Stimulated activated naive CD8-positive, alpha-beta T cell treated with anti-CD3 and anti-CD28 coated beads, Interleukin-15, Interleukin-2, amounts not matched to agents 100 U/mL and 50 U/mL, for 24 hours (primary cell): ENCODE measurements at regions not wholly inside any gene's neighbourhood (a gene's known extent, or its start where the extent isn't known, plus 50 kb on each side); places are given as distances from the start of the nearest gene placed in this dataset.
"Not testable (repeated sequence)": the region's sequence is repeated elsewhere in the genome, so short reads cannot be mapped to it uniquely, and the experiment has no call there.

ENCODE experiments used
- ATAC-seq: fragments of 150-1000 bp; cut with Tn5 transposase; one replicate; pipeline ENCODE4 v1.10.0; 2021
- DNase-seq: peaks from one replicate; pipeline ENCODE4 v3.0.0; 2021

GRCh38 chr7:32816409-32816948 lies 75.1 kb downstream of the KBTBD2 start:
- DNase-seq, ATAC-seq: not testable (repeated sequence)

GRCh38 chr7:32814779-32815178 lies 76.8 kb downstream of the KBTBD2 start:
- ATAC-seq, DNase-seq: not testable (repeated sequence)

DNA sequence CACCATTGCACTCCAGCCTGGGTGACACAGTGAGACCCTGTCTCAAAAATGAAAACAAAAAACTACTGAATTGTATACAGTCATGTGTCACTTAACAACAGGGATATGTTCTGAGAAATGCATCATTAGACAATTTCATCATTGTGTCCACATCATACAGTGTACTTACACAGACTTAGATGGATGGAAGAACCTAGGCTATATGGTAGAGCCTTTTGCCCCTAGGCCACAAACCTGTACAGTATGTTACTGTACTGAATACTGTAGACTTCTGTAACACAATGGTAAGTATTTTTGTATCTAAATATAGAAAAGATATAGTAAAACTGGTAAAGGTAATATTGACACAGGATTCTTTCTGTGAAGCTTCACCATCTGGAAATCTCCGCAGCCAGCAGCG lies 81.7 kb downstream of the KBTBD2 start:
- ATAC-seq (no peak), DNase-seq (no peak)

DNA sequence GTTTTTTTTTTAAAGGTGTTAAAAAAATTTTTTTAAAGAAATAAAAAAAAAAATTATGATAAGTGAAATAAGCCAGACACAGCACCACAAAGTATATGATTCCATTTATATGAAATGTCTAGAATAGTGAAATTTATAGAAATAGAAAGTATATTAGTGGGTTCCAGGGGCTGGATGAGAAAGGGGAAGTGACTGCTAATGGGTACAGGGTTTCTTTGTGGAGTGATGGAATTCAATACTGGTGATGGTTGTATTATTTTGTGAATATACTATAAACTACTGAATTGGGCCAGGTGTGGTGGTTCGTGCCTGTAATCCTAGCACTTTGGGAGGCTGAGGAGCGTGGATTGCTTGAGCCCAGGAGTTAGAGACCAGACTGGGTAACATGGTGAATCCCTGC lies 82.2 kb downstream of the KBTBD2 start:
- ATAC-seq, result no peak
- DNase-seq, result no peak

DNA sequence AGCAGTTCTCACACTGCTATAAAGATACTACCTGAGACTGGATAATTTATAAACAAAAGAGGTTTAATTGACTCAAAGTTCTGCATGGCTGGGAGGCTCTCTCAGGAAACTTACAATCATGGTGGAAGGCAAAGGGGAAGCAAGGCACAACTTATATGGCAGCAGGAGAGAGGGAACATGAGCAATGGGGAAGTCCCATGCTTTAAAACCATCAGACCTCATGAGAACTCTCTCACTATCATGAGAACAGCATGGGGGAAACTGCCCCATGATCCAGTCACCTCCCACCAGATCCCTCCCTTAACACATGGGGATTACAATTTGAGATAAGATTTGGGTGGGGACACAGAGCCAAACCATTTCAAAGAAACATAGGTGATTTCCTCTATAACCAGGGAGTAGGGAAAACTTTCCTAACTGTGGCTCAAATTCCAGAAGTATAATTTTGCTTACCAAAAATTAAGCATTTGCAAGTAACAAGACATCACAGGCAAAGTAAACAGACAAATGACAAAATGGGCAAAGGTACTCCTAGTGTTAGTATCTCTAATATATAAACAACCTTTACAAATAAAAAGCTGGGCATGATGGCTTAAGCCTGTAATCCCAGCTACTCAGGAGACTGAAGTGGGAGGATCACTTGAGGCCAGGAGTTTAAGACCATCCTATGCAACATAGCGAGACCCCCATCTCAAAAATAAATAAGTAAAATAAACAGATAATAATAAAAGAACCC lies 88.0 kb downstream of the KBTBD2 start:
- DNase-seq (no peak), ATAC-seq (no peak)

DNA sequence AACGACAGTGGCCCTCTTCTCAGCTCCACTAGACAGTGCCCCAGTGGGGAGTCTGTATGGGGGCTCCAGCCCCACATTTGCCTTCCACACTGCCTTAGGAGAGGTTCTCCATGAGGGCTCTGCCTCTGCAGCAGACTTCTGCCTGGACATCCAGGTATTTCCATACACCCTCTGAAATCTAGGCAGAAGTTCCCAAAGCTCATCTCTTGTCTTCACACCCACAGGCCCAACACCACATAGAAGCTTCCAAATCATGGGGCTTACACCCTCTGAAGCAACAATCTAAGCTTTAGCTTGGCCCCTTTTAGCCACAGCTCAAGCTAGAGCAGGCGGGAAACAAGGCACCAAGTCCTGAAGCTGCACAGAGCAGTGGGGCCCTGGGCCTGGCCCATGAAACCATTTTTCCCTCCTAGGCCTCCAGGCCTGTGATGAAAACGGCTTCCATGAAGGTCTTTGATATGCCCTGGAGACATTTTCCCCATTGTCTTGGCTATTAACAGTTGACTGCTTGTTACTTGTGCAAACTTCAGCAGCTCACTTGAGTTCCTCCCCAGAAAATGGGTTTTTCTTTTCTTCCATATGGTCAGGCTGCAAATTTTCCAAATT lies 89.2 kb downstream of the KBTBD2 start:
- no peak for ATAC-seq
- DNase-seq, result no peak

DNA sequence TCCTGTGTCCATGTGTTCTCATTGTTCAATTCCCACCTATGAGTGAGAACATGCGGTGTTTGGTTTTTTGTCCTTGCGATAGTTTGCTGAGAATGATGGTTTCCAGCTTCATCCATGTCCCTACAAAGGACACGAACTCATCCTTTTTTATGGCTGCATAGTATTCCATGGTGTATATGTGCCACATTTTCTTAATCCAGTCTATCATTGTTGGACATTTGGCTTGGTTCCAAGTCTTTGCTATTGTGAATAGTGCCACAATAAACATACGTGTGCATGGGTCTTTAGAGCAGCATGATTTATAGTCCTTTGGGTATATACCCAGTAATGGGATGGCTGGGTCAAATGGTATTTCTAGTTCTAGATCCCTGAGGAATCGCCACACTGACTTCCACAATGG lies 98.5 kb downstream of the KBTBD2 start:
- not testable (repeated sequence) for DNase-seq, ATAC-seq

- not testable (repeated sequence) for DNase-seq, ATAC-seq
Measured at GRCh38 chr7:32790766-32791430, 100.7 kb downstream of the KBTBD2 start.

DNA sequence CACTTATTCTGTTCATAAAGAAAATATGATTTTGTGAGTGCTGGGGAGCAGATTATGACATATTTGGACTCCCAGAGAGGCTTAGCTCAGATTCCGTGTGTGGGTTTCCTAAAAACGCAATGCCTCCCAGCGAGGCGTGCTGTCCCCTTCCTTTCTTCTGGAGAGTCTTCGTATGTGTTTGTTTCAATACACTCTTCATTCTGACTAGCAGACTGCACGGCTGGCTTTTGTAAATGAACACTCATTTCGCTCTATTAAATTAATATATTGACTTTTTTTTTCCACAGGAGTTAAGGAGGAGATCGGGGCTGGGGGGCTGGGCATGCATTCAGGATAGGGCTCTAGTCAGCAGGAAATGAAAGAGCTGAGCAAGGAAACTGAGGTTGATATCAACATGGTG lies 102.3 kb downstream of the KBTBD2 start:
- not testable (repeated sequence) for DNase-seq, ATAC-seq

DNA sequence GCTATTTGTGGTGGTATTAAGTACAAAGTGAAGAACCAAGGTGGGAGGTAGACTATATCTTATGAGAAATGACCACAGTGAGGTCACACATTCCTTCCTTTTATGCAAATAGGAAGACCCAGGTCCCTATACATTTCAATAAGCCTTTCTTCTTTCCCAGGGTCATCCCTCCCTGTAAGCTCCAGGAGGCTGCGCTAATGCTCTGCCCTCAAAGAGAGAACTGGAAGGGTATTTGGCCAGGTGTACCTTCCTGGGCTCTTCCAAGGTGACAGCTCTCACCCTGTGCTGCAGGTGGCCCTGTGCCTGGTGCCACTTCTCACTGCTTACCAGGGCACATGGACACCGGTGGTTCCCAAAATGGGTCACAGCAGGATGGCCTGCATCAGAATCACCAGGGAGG lies 103.4 kb downstream of the KBTBD2 start:
- not testable (repeated sequence) for DNase-seq, ATAC-seq

GRCh38 chr7:32785365-32785944 lies 106.1 kb downstream of the KBTBD2 start:
- not testable (repeated sequence) for DNase-seq, ATAC-seq

DNA sequence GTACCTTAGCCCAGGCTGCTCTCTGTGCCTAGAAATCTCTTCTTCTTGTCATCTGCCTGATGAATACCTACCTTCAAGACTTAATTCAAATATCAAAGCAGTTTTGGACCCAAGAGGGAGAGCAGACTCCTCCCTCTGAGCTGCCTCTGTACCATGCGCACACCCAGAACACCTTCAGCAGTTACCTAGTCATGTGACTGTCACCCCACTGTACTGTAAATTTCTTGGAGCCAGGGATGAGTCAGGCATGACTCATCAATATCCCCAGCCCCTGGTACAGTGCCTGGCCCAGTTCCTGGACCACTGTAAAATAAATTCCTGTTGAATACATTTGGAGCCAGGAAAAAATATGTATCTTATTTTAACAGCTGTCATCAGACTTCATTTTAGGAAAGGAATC lies 111.7 kb downstream of the KBTBD2 start:
- not testable (repeated sequence) for DNase-seq, ATAC-seq

DNA sequence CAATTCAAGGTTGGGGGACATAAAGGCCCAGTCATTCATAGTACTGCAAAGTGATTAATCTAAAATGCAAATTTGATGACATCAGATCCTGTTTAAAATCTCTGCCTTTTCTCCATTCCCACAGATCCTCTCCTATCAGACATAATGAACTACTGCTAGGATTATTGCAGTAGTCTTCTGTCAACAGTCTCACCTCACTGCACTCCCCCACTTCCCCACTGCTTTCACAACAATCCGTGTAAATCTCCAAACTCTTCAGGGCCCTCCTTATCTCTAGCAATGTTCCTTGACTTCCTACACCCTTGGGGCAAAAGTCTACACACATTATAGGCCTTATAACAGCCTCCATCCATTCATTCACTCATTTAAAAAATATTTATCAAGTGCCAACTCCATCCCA lies 112.4 kb downstream of the KBTBD2 start:
- no peak for DNase-seq
- no peak for ATAC-seq

- not testable (repeated sequence) for DNase-seq, ATAC-seq
Measured at GRCh38 chr7:32777041-32777666, 114.4 kb downstream of the KBTBD2 start.

DNA sequence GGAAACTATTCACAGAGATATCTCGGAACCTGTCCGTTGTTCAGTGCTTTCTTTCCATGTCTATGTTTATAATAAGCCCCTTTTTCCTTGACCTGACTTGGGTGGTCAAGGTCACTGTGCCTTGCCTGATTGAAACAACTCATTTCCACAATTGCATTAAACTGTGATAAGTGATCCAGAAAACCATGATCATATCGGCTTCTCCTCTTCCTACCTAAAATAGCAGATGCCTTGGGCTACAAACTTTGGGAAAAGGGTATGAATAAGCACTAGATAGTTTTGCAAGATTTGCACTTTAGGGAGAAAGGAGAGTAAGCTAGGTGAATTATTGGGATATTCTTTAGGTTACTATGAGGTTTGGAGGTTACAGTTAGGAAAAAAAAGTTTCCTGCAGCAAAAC lies 115.2 kb downstream of the KBTBD2 start:
- ATAC-seq, DNase-seq: not testable (repeated sequence)

GRCh38 chr7:32775809-32776208 lies 115.8 kb downstream of the KBTBD2 start:
- not testable (repeated sequence) for DNase-seq, ATAC-seq

DNA sequence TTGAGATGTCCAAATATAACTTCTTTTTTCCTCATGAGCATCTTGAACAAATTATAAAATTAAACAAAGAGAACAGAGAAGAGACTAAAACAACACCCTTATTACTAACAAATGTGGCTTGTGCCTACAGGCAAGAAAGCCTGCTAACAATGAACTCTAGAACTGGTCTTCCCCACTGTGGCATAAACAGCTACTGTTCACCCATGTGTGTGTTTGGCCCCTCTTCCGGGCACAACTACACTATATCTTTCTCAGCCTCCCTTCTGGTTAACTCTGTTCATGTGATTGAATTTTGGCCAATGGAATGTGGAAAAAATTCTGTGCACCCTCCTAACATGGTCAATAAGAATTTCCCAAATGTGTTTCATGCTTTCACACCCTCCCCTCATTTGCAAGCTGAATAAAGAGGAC lies 117.0 kb downstream of the KBTBD2 start:
- DNase-seq, result no peak
- no peak for ATAC-seq

GRCh38 chr7:32768866-32769510 lies 122.6 kb downstream of the KBTBD2 start:
- ATAC-seq, DNase-seq: not testable (repeated sequence)

GRCh38 chr7:32768338-32768737 lies 123.2 kb downstream of the KBTBD2 start:
- not testable (repeated sequence) for ATAC-seq, DNase-seq

DNA sequence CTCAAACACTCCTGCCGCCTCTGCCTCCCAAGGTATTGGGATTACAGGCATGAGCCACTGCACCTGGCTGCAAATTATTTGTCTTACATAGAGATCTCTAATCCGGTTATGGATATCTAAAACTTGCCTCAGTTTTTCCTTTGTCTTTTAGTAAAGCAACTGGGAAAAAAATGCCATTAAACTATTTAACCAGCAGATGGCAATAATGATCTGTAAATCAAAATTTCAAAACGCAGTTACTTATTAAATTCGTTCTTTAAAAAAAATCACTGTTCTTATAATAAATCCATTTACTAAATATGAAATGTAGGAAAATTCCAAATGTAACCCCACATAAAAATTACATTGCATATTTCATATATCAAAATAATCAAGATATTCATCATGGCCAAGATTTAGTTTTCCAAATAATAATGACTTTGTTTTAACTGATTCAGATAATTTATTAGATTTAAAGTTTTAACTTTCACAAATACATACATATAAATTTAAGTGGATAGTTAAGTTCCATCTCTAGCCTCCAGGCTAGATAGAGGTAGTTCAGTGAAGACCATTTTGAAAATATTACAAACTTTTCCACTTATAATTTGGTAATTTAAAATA lies 125.8 kb downstream of the KBTBD2 start:
- not testable (repeated sequence) for ATAC-seq, DNase-seq

- DNase-seq, result no peak
- no peak for ATAC-seq
Measured at GRCh38 chr7:32765185-32765584, 126.4 kb downstream of the KBTBD2 start.
